OCI-LY7 (cell line): ENCODE measurements at regions not wholly inside any gene's neighbourhood (a gene's known extent, or its start where the extent isn't known, plus 50 kb on each side); places are given as distances from the start of the nearest gene placed in this dataset.

Experiments
- CTCF ChIP-seq: fragments of 200-600 bp; sonication (generic); conservative IDR thresholded peaks from 2 replicates; pipeline ENCODE4 v1.5.1; 2014; ENCODE audit warnings: mild to moderate bottlenecking, antibody characterized with exemption, low read length, moderate library complexity, mixed read lengths
- EZH2phosphoT487 ChIP-seq: fragments of 200-600 bp; sonication (generic); IDR thresholded peaks from 2 replicates; pipeline ENCODE4 v1.6.1; 2018; ENCODE audit warnings: low read depth, borderline replicate concordance, mild to moderate bottlenecking, mixed run types, antibody characterized with exemption, low read length, moderate library complexity, mixed read lengths

GRCh38 chr4:187732524-187732923 lies 263.0 kb upstream of the ZFP42 start:
- no peak for TF ChIP-seq CTCF
- no peak for TF ChIP-seq EZH2phosphoT487
